ENCODE measurements at regions not wholly inside any gene's neighbourhood (a gene's known extent, or its start where the extent isn't known, plus 50 kb on each side); places are given as distances from the start of the nearest gene placed in this dataset.

GRCh38 chr2:48066000-48066399 is 159.7 kb upstream of the FBXO11 start:
- TF ChIP-seq CTCF (IDR thresholded peaks at IDR 0.05; ENCODE audit: low read depth, low read length), result no peak
- H3K4me3 ChIP-seq (ENCODE audit: low read depth, low read length), result no peak overlapping the region

- no peak for TF ChIP-seq CTCF (IDR thresholded peaks at IDR 0.05; ENCODE audit: low read depth, low read length)
- H3K4me3 ChIP-seq (ENCODE audit: low read depth, low read length), result no peak overlapping the region
Observed at GRCh38 chr2:48069769-48070168, 163.5 kb upstream of the FBXO11 start.

GRCh38 chr2:48070415-48070814 is 164.1 kb upstream of the FBXO11 start:
- H3K4me3 ChIP-seq (ENCODE audit: low read depth, low read length), result no peak overlapping the region
- TF ChIP-seq CTCF (IDR thresholded peaks at IDR 0.05; ENCODE audit: low read depth, low read length), result no peak

GRCh38 chr2:48072583-48072982 is 166.3 kb upstream of the FBXO11 start:
- H3K4me3 ChIP-seq (ENCODE audit: low read depth, low read length), result no peak overlapping the region
- TF ChIP-seq CTCF (IDR thresholded peaks at IDR 0.05; ENCODE audit: low read depth, low read length), result no peak

GRCh38 chr2:48075631-48076030 is 169.3 kb upstream of the FBXO11 start:
- no peak for TF ChIP-seq CTCF (IDR thresholded peaks at IDR 0.05; ENCODE audit: low read depth, low read length)
- H3K4me3 ChIP-seq (ENCODE audit: low read depth, low read length), result no peak overlapping the region

GRCh38 chr2:48080534-48081316 is 174.4 kb upstream of the FBXO11 start:
- H3K4me3 ChIP-seq (ENCODE audit: low read depth, low read length), result no peak overlapping the region
- no peak for TF ChIP-seq CTCF (IDR thresholded peaks at IDR 0.05; ENCODE audit: low read depth, low read length)

GRCh38 chr2:48081317-48081628 is 175.0 kb upstream of the FBXO11 start:
- no peak for TF ChIP-seq CTCF (IDR thresholded peaks at IDR 0.05; ENCODE audit: low read depth, low read length)
- H3K4me3 ChIP-seq (ENCODE audit: low read depth, low read length), result no peak overlapping the region

Measured in WI38 (cell line).